ENCODE measurements at regions not wholly inside any gene's neighbourhood (a gene's known extent, or its start where the extent isn't known, plus 50 kb on each side); places are given as distances from the start of the nearest gene placed in this dataset.

DNA sequence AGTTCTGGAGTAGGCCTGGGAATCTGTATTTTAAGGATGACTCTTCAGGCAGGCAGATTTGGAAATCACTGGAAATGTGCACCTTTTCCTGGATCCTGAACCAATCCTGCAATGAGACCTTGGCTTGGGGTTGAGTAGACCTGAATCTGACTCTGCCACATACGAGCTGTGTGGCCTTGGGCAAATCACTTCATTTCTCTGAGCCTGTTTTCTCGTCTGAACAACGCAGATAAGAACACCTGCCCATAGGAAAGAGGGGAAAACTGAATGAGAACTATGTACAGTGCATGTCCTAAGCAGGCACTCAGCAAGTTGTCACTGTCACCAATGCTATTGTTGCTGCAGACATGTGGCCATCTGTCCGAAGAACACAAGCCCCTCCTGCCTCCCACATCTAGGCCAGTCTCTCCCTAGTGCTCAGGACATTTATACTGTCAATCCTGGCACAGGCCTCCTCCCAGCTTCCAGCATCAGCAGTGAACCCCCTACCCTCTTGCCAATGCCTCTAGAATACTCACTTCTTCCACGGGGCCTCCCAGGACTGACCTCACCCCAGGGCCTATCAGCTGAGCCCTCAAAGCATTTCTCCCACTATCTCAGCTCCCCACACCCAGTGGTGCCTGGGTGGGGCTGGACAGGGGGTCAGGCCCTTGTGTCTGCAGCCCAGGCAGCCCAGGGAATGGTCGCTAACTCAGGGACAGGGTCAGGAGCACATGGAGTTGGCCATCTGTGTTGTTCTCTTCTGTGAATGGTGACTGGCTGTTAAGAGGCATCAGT lies 88.8 kb upstream of the ZBTB40 start:
- DNase-seq, result no peak

DNA sequence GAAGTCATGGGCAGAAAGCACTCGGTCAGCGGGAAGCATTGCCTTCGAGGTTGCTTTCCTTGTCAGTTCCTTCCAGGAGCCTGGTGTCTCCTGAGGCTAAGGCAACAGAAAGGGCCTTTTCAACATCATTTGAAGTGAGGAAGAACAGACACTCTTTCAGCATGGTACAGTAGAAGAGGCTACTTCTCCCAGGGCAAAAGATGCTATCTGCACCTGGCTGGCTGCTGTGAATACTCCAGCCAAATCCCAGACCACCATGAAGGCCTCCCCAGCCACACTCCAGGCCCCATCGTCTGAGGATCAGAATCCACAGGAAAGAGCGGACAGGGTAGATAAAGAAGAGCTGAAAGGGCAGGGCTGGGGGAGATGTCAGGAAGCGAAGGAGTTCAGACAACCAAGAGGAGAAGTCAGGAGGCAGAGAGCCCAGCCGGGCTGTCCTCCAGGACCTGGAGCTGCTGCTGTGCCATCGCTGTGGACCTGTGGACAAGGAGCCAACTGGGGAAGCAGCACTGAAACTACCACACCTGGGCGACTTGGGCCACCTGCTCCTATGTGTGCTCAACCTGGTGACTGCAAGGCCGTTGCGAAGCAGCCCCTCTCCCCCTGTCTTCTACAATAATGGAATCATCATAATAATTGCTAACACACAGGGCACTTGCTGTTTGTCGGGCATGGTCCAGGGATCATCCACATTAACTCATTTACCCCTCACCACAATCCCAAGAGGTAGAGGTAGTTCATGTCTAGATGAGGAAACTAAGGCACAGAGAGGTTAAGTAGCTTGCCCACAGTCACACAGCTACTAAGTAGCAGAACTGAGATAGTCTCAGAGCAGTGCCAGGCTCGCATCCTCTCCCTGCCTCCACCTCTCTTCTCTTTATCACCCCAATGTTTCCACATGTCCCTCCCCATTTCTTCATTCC lies 88.0 kb upstream of the ZBTB40 start:
- DNase-seq, result no peak

DNA sequence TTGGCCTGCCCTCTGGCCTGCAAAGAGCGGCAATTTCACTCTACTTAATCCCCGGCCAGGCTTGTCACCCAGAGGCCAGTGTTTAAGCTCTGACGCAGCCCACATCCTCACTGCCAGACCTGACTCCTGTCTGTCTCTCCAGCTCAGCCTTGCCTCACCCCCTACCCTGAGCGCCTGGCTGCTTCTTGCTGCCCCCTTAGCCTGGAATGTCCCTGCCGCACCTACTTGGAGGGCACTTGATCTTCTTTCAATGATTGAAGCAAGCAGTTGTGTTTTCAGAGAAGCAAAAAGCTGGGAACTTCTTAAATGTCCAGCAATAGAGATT lies 87.4 kb upstream of the ZBTB40 start:
- no peak for DNase-seq

DNA sequence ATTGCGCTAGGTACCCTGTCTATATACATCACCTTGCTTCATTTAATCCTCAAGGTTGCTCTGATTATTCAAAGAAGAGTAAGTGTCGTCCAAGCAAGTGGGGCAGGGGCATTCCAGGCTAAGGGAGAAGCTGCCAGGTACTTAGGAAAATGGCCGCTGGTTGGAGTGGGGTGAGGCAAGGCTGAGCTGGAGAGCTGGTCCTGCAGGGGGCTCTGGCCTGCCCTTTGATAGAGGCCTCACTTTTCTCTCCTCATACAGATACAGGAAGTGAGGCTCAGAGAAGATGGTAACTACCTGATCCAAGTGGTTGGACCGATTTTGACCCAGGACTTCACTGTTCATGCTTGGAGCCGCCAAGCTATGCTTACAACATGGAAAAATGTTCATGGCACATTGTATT lies 86.9 kb upstream of the ZBTB40 start:
- DNase-seq, result no peak

DNA sequence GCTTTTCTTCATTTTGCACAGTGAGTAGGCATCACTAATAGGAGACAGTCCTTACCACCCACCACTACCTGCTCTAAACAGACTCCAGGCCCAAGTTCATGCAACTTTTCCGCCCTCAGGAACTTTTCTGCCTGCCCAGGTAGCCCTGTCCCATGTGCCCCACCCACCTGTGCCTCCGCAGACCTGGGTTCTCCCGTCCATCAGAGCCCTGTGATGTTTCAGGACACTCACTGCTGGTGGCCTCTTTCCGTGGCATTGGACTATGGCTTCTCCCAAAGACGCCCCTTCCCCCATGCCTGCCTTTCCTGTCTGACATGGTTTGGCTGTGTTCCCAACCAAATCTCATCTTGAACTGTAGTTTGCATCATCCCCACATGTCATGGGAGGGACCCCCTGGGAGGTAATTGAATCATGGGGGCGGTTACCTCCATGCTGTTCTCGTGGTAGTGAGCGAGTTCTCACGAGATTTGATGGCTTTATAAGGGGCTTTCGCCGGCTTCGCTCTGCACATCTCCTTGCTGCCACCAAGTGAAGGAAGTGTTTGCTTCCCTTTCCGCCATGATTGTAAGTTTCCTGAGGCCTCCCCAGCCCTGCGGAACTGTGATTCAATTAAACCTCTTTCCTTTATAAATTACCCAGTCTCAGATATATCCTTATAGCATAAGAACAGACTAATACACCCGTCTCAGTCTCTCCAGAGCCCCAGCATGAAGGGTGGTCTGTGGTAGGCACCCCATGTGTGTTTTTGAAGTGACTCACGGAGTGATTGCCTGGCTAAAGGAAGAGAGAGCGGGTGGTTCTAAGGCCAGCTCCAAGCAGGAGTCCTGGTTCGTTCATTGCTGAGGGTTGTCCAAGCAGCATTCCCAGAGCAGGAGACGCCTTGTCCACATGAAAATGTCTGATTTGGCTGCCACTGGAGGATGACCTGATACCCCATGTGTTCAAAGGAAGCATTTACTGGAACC lies 86.0 kb upstream of the ZBTB40 start:
- no peak for DNase-seq

DNA sequence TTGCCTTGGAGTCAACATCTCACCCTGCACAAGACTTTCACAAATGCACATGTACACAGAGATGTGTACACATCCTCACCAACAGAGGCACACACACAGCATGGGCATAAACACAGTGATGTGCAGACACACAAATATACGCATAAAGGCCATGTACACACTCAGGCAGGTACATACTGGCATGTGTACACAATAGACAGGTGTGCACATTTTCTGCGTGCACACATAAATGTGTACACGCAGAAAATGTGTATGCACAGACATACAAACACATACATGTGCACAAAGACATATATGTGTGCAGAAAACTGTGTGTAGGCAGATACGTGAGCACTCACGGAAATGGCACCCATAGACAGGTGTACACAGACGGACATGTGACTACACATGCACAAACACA lies 85.3 kb upstream of the ZBTB40 start:
- no peak for DNase-seq

DNA sequence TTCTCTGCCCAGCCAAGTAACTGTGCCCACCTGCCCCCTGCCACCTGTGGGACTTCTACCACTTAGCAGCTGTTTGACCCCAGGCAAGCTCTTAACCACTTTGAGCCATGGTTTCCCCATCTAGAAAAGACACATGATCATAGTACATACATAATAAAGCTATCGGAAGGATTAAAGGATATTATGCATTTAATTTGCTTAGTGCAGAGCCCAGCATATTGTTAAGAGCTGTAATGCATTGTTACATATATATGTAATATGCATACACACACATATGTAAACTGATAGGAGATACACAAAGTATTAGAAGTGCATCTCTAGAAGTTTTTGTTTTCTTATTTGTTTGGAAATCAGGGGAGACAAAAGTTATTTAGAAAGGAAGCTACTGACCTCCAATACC lies 83.5 kb upstream of the ZBTB40 start:
- no peak for DNase-seq

DNA sequence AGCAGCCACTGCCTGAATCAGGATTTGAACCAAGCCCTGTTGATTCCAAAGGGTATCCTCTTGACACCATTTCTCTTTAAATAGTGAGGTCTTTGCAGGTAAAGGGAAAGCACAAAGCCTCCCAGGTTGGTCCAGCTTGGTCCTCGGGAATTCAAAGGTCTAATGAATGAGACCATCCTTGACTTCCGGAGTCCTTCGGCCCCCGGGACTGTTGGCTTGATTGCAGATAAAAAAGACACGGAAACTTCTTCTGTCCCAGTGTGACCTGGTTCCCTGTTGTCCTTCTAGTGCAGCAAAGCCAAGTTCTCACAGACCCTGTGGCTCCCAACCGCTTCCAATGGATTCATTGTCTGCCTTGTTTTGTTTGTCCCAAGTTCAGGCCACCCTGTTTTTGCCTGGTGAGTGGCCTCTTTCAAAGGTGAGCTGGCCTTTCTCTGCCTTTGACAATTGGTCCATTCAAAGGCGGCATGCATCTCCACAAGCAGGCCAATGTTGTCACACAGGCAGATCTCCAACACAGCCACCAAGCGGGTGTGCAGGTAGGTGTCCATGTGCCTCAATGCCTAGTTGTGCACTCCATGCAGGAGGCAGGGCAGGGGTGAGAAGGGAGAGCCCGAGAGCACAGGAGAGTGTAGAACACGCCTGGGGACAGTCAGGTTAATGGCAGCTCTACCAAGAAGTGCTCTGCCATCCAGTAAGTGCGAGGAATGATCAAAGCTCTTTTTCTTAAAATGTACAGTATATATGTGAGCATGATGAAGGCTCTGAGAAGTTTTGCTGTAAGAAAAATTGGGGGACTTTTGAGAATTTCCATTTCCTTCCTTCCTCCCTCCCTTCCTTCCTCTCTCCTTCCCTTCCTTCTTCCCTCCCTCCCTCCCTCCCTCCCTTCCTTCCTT lies 82.1 kb upstream of the ZBTB40 start:
- DNase-seq, result no peak

DNA sequence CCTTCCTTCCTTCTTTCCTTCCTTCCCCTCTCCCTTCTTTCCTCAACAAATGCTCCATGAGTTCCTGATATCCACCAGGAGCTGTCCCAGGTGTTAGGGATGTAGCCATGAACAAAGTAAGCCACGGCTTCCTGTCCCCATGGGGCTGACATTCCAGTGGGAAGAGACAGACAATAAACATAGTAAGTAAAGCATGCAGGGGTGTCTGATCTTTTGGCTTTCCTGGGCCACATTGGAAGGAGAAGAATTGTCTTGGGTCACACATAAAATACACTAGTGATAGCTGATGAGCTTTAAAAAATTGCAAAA lies 81.5 kb upstream of the ZBTB40 start:
- no peak for DNase-seq

DNA sequence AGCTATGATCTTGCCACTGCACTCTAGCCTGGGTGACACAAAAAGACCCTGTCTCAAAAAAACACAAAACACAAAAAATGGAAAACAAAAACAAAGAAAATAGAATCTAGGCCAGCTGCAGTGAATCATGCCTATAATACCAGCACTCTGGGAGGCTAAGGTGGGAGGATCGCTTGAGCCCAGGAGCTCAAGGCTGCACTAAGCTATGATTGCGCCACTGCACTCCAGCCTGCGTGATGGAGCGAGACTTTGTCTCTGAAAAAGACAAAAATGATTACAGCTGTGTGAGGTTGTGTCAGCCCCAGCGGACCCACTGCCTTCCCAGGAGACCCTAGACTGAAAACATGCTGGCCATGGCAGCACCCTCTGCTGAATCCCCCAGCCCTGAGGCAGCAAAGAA lies 80.2 kb upstream of the ZBTB40 start:
- no peak for DNase-seq

DNA sequence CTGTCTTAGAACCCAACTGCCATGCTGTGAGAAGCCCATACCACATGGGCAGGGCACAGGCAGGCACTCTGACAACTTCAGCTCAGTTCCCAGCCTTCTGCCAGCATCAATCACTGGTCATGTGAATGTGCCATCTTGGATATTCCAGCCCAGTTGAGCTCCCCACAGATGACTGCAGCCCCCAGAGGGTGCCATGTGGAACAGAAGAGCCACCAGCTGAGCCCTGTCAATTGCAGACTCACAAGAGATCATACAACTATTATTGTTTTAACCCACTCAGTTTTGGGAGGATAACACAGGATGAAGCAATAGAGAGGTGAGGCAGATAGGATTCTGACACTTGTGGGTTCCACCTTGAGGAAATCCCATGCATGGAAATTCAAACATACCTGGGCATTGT lies 78.4 kb upstream of the ZBTB40 start:
- no peak for DNase-seq

DNA sequence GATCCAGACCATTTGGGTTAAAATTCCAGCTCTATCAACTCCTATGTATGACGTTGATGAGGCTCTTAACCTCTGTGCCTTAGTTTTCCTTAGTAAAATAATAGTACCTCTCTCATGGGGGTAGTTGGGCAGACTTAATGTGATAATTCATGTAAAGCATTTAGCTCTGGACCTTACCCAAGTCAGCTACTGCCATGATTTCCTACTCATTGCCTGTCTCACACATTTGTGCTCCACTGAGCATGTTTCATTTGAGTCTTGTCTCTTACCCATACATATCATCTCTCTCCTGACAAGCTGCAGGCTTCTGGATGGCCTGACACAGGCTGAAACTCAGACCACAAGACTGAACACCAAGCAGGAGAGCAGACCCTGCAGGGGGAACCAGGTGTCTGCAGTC lies 77.7 kb upstream of the ZBTB40 start:
- DNase-seq, result no peak

DNA sequence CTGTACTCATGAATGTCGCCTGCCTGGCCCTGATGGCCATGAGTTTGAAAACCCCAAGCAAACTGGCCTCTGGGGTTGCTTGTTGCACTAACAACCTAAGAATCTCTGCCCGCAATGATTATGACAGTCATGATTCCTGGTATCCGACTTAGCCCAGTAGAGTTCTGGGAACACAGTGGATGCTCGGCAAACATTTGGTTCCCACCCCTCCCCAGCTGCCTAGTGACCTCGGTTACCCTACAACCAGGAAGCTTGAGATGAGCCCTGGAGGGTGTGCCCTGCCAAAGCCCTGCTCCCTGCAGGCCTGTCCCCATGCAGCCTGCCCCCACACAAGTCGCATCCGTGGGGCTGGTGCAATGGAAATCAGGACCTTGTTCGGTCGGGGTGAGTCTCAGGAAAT lies 76.0 kb upstream of the ZBTB40 start:
- DNase-seq, result no peak

DNA sequence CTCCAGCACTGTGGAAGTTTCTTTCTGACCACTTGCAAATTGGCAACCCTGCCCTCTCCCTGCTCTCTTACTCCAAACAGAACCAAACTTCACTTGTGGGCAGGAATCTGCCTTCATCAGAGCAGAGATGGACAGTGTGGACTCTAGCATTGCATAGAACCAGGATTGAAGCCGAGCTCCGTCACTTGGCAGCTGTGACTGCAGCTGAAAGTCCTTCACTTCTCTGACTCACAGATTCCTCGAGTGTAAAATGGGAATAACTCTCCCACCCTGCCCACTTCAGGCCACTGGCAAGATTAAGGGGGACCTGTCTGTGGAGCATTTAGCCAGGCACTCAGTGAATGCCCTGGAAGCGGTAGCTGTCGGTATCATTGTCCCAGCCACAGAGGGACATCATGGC lies 75.7 kb upstream of the ZBTB40 start:
- no peak for DNase-seq

DNA sequence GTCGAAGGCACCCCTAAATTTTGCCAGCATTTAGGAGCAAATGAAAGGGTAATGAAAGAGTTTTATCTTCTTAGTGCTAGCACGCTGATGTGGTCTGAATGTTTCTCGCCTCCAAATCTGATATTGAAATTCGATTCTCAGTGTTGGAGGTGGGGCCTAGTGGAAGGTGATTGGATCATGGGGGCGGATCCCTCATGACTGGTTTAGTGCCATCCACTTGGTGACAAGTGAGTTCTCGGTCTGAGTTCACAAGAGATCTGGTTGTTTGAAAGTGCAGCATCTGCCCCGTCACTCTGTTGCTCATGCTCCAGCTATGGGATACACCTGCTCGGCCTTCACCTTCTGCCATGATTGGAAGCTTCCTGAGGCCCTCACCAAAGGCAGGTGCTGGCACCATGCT lies 75.1 kb upstream of the ZBTB40 start:
- no peak for DNase-seq

DNA sequence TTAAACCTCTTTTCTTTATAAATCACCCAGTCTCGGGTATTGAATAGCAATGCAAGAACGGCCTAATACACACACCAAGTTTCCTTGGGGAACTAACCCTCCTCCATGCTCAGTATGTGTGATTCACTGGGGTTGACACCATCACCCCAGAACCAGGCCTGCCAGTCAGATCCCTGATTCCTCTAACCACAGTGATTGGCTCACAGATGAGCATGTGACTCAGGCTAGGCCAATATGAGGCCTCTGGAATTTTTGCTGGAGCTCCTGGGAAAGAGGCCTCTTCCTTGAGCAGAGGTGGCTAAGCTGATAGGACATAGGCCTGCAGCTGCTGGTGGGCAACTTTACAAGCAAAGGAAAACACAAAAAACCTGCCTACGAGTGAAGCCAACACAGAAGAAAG lies 74.7 kb upstream of the ZBTB40 start:
- DNase-seq, result no peak

DNA sequence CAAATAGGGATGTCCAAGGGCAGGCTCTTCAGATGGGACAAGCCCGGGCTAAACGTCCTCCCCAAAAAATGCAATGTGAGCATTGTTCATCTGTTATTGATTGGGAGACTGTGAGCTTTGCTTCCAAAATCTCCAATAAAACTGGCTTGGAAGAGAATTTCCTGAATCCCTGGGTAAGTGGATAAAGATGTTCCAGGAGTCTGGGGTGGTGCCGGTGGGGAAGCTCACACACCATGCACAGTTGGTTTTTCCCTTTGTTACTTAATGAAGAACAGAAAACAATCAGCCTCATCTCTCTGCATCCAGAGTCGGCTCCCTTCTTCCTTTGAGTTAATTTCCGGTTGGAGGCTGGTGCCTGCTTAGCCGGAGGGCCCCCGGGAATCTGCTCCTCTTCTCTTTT lies 72.1 kb upstream of the ZBTB40 start:
- DNase-seq, result no peak

DNA sequence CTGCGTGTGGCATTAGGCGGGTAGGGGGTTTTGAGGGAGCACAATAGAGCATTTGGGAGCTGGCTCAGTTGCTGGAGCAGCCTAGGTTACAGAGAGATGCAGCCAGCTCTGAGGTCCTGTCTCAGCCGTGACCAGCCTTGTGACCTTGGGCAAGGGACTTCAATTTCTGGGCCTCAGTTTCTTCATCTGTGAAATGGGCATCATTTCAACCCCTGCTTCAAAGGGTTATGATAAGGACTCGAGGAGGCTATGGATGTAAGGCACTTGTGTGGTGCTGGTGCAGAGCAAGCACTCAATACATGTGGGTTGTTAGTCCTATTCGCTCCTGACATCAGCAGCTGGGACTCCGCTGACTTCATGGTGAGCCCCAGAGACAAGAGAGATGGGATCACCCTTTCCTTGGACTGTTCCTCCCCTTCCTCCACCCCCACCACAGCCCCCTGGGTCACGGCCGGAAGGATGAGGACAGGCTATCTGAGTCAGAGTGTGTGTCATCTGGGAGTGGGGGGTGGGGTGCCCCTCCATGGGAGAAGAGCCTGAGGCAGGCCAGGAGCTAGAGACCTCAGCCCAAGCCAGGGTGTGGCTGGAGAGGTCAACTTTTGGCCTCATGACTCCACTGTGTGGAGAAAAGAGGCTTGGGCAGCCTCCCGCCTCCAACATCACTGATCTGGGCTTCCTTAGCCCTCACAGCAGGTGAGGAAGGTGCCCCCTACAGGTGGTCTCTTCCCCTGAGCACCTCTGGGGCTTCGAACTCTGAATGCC lies 71.4 kb upstream of the ZBTB40 start:
- no peak for DNase-seq

DNA sequence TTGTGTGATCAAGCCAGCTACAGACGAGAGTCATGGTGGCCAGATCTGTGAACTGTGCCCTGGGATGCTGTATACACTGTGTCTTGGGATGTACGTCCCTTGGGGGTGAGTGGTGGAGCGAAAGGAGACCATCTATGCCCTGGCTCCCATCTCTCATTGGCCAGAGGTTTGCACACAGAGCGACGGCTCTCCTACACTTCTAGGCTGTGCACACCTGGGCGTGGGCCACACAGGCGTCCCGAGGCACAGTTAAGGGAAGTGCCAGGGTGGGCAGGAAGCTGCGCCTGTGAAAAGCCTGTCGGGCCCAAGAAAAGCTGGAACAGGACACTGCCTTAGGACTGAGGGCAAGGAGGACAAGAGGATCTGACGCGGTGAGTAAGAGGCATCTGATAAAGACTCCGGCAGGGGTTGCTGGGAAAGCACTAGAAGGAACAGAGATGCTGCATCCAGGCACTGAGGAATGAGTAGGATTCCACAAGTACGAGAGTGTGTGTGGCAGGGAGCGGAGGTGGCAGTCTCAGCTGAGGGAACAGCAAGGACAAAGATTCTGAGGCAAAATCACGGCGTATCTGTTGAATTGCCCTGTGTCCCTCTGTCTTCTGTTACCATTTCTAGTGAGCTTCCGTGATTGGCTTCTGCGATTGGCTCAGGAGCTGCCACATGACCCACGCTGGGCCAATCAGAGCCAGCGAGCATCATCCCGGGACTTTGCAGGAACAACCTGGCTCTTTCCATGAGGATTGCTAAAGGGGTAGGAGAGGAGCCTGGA lies 67.9 kb upstream of the ZBTB40 start:
- no peak for DNase-seq

DNA sequence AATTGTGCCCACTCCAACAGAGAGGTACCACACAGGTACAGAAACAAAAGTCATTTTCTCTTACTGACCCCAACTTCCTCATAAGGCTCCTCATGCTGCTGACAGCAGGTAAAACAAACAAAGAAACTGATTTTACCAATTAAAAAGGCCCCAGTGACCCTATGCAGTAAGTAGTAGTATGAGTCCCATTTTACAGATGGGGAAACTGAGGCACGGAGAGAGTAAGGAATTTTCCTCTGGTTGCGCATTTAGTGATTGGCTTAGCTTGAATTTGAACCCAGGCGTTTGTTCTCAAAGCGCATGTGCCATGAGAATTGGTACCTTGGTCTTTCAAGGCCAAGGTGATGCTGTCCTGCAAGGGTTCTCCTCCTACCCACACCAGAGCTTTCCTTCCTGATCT lies 66.1 kb upstream of the ZBTB40 start:
- no peak for DNase-seq

DNA sequence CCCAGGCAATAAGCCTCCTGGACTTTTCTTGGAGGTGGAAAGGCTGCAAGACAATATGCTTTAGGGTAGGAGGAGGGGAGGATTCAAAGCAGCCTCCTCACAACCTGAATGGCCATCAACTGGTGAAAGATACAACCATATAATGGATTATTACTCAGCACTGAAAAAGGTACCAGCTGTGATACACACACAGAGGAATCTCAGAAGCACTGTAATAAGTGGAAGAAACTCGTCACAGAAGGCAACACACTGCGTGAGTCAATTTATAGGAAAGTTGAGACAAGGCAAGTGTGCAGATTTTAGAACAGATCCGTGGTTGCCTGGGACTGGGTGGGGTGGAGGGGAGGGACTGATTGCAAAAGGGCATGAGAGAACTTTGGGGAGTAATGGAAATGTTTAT lies 64.9 kb upstream of the ZBTB40 start:
- no peak for DNase-seq
